ENCODE measurements at regions not wholly inside any gene's neighbourhood (a gene's known extent, or its start where the extent isn't known, plus 50 kb on each side); places are given as distances from the start of the nearest gene placed in this dataset.

GRCh38 chr5:143729334-143729946 is 82.5 kb upstream of the HMHB1 start:
- DNase-seq: no peak

GRCh38 chr5:143723159-143723558 is 88.8 kb upstream of the HMHB1 start:
- DNase-seq: no peak

- DNase-seq: no peak
Measured at GRCh38 chr5:143721925-143722324, 90.0 kb upstream of the HMHB1 start.

GRCh38 chr5:143720689-143721088 is 91.3 kb upstream of the HMHB1 start:
- no peak for DNase-seq

- no peak for DNase-seq
Measured at GRCh38 chr5:143717400-143717799, 94.6 kb upstream of the HMHB1 start.

GRCh38 chr5:143716881-143717280 is 95.1 kb upstream of the HMHB1 start:
- DNase-seq: no peak

GRCh38 chr5:143715616-143716015 is 96.3 kb upstream of the HMHB1 start:
- DNase-seq: no peak

- no peak for DNase-seq
Measured at GRCh38 chr5:143714629-143715028, 97.3 kb upstream of the HMHB1 start.

GRCh38 chr5:143713047-143714003 is 98.6 kb upstream of the HMHB1 start:
- no peak for DNase-seq

GRCh38 chr5:143708672-143709071 is 103.3 kb upstream of the HMHB1 start:
- DNase-seq: no peak

GRCh38 chr5:143707806-143708205 is 104.2 kb upstream of the HMHB1 start:
- DNase-seq: no peak

GRCh38 chr5:143705381-143705780 is 106.6 kb upstream of the HMHB1 start:
- DNase-seq: no peak

- no peak for DNase-seq
Measured at GRCh38 chr5:143703659-143704058, 108.3 kb upstream of the HMHB1 start.

- DNase-seq: no peak
Measured at GRCh38 chr5:143701493-143701892, 110.5 kb upstream of the HMHB1 start.

- no peak for DNase-seq
Measured at GRCh38 chr5:143700994-143701393, 111.0 kb upstream of the HMHB1 start.

GRCh38 chr5:143699121-143699520 is 112.8 kb upstream of the HMHB1 start:
- no peak for DNase-seq

GRCh38 chr5:143698574-143698973 is 113.4 kb upstream of the HMHB1 start:
- DNase-seq: no peak

- no peak for DNase-seq
Measured at GRCh38 chr5:143696921-143697320, 115.0 kb upstream of the HMHB1 start.

- DNase-seq: no peak
Measured at GRCh38 chr5:143695941-143696340, 116.0 kb upstream of the HMHB1 start.

- no peak for DNase-seq
Measured at GRCh38 chr5:143695244-143695864, 116.6 kb upstream of the HMHB1 start.

GRCh38 chr5:143694357-143694756 is 117.6 kb upstream of the HMHB1 start:
- no peak for DNase-seq

GRCh38 chr5:143693651-143694252 is 118.2 kb upstream of the HMHB1 start:
- no peak for DNase-seq

- no peak for DNase-seq
Measured at GRCh38 chr5:143692342-143692741, 119.6 kb upstream of the HMHB1 start.

- DNase-seq: no peak
Measured at GRCh38 chr5:143691945-143692290, 120.0 kb upstream of the HMHB1 start.
